ENCODE measurements at regions not wholly inside any gene's neighbourhood (a gene's known extent, or its start where the extent isn't known, plus 50 kb on each side); places are given as distances from the start of the nearest gene placed in this dataset.

- DNase-seq: no peak
These were observed 187.9 kb upstream of the LYSMD4 start for GRCh38 chr15:99921101-99921500.

- DNase-seq: no peak
These were observed 184.8 kb upstream of the LYSMD4 start for GRCh38 chr15:99918072-99918471.

GRCh38 chr15:99917252-99917651, 184.0 kb upstream of the LYSMD4 start:
- DNase-seq: no peak

GRCh38 chr15:99916668-99917223, 183.5 kb upstream of the LYSMD4 start:
- no peak for DNase-seq

GRCh38 chr15:99914723-99915122, 181.5 kb upstream of the LYSMD4 start:
- no peak for DNase-seq

GRCh38 chr15:99911816-99912215, 178.6 kb upstream of the LYSMD4 start:
- no peak for DNase-seq

GRCh38 chr15:99909592-99910295, 176.5 kb upstream of the LYSMD4 start:
- DNase-seq: no peak

GRCh38 chr15:99907698-99908097, 174.5 kb upstream of the LYSMD4 start:
- DNase-seq: no peak

- no peak for DNase-seq
These were observed 173.6 kb upstream of the LYSMD4 start for GRCh38 chr15:99906793-99907192.

- no peak for DNase-seq
These were observed 173.1 kb upstream of the LYSMD4 start for GRCh38 chr15:99906311-99906710.

- DNase-seq: no peak
These were observed 169.2 kb upstream of the LYSMD4 start for GRCh38 chr15:99902248-99902928.

- DNase-seq: no peak
These were observed 162.7 kb upstream of the LYSMD4 start for GRCh38 chr15:99895956-99896311.

GRCh38 chr15:99895189-99895955, 162.1 kb upstream of the LYSMD4 start:
- DNase-seq: no peak

GRCh38 chr15:99878835-99879234, 145.6 kb upstream of the LYSMD4 start:
- no peak for DNase-seq

GRCh38 chr15:99873451-99873850, 140.2 kb upstream of the LYSMD4 start:
- DNase-seq: no peak

GRCh38 chr15:99863550-99864198, 130.4 kb upstream of the LYSMD4 start:
- no peak for DNase-seq

GRCh38 chr15:99857836-99858235, 124.6 kb upstream of the LYSMD4 start:
- no peak for DNase-seq

- DNase-seq: no peak
These were observed 117.3 kb upstream of the LYSMD4 start for GRCh38 chr15:99850517-99850916.

- DNase-seq: no peak
These were observed 111.8 kb upstream of the LYSMD4 start for GRCh38 chr15:99845009-99845408.

- DNase-seq: no peak
These were observed 110.9 kb upstream of the LYSMD4 start for GRCh38 chr15:99844150-99844549.

- DNase-seq: no peak
These were observed 108.8 kb upstream of the LYSMD4 start for GRCh38 chr15:99842071-99842470.

- DNase-seq: peak in 1 of 2 experiments; percentile 13
These were observed 93.0 kb upstream of the LYSMD4 start for GRCh38 chr15:99826157-99826780.

- DNase-seq: no peak
These were observed 90.1 kb upstream of the LYSMD4 start for GRCh38 chr15:99823346-99823745.

All from activated CD4-positive, alpha-beta T cell treated with anti-CD3 and anti-CD28 coated beads, Interleukin-2, amount 50 U/mL, for 48 hours (primary cell).